Heart left ventricle (tissue), 16 donors: ENCODE measurements at regions not wholly inside any gene's neighbourhood (a gene's known extent, or its start where the extent isn't known, plus 50 kb on each side); places are given as distances from the start of the nearest gene placed in this dataset.
A peak's percentile ranks its signal among the peaks of the same experiment; 100 is the strongest.

Experiments used
- ATAC-seq, 4 donors: fragments of 200-7000 bp; cut with Tn5 transposase; one replicate each; pipeline ENCODE4 v1.9.1; 2020 to 2022; ENCODE audit warnings: moderate library complexity in 4 of 4, mild to moderate bottlenecking in 3 of 4, moderate number of reproducible peaks in 1 of 4
- DNase-seq, 5 donors: peaks; one replicate each; pipeline ENCODE4 v3.0.0-alpha.2; 2020
- H3K27ac ChIP-seq, 12 donors: fragments of 200-600 bp; sonication (generic) in 4 of 12; one replicate each; pipeline versions ENCODE4 v1.5.0 to v1.8.0; 2016 to 2022; ENCODE audit warnings: mild to moderate bottlenecking in 2 of 12
- H3K27me3 ChIP-seq, 9 donors: fragments of 200-600 bp; sonication (generic) in 2 of 9; one replicate each; pipeline versions ENCODE4 v1.5.1 to v1.8.0; 2016 to 2022; ENCODE audit warnings: mild to moderate bottlenecking in 3 of 9
- H3K36me3 ChIP-seq, 9 donors: fragments of 200-600 bp; sonication (generic) in 2 of 9; one replicate each; pipeline versions ENCODE4 v1.5.0 to v1.8.0; 2018 to 2022; ENCODE audit warnings: mild to moderate bottlenecking in 2 of 9
- H3K4me1 ChIP-seq, 12 donors: fragments of 200-600 bp; sonication (generic) in 4 of 12; one replicate each; pipeline versions ENCODE4 v1.5.0 to v1.8.0; 2016 to 2022; ENCODE audit warnings: mild to moderate bottlenecking in 3 of 12
- H3K4me3 ChIP-seq, 12 donors: fragments of 200-600 bp; sonication (generic) in 4 of 12; one replicate each; pipeline versions ENCODE4 v1.5.0 to v1.8.0; 2017 to 2022; ENCODE audit warnings: mild to moderate bottlenecking in 9 of 12, moderate library complexity in 4 of 12
- H3K9me3 ChIP-seq, 12 donors: fragments of 200-600 bp; sonication (generic) in 4 of 12; one replicate each; pipeline versions ENCODE4 v1.5.0 to v1.8.0; 2016 to 2022; ENCODE audit warnings: mild to moderate bottlenecking in 1 of 12
- POLR2A ChIP-seq, 2 donors: fragments of 450-650 bp; IDR thresholded peaks; one replicate each; pipeline ENCODE4 v1.6.1; 2017; ENCODE audit warnings: antibody characterized with exemption in 2 of 2, mild to moderate bottlenecking in 2 of 2, moderate library complexity in 2 of 2
- WGBS, 4 donors: extraction: QIAGEN DNeasy Blood & Tissue Kit in 2 of 4; methylation state at CpG; one replicate each; pipeline versions ENCODE4 v1.1.5 to v1.1.7; 2013 to 2018; 5-methylcytosine and 5-hydroxymethylcytosine counted together
- intact Hi-C, 10 donors: fragments of 100-400 bp; cut with DNase I; formaldehyde crosslinking; loops; one replicate each; pipeline versions ENCODE4 v1.11.1 to v1.14.2; 2022
- TF ChIP-seq, protein P1 (sequence below), 12 donors: fragments of 200-600 bp; sonication (generic) in 4 of 12; IDR thresholded peaks; one replicate each; pipeline versions ENCODE4 v1.5.0 to v1.8.0; 2018 to 2022; ENCODE audit warnings: antibody characterized with exemption in 12 of 12, mild to moderate bottlenecking in 5 of 12
- donor health status: ischemic (EF 13 %, LVEDD 7.1; RV severe dilation, severe dysfunction).
- donor health status: healthy with polysubstance abuse.
- donor health status: DM: no; HTN: yes; CAD: no.
- donor health status: DM: no; HTN: no; CAD: no.
- donor health status: ischemic (EF 25% LVEDD 6.9; RV normal size, moderate dysfunction).
- donor health status: ischemic (EF 25% LVEDD 5.7; RV mildly dilated, moderate dysfunction).
- donor health status: healthy.
- donor health status: DM: yes; HTN: yes; CAD: no.
- donor health status: ischemic (EF 35%, LVEDD 5.7; RV mildly dilated, moderate dysfunction).
- donor health status: nonischemic (EF 11% LVEDD 7.7; RV severe dilation, severe dysfunction).
- donor health status: DM: yes; HTN: yes; CAD: no.
- donor health status: PGD.
- donor health status: ischemic (EF 29% LVEDD 5.4; RV normal size, mild dysfunction).
- donor health status: nonischemic (EF 23%, LVEDD 6.1; RV moderate dilation, normal function).

DNA sequence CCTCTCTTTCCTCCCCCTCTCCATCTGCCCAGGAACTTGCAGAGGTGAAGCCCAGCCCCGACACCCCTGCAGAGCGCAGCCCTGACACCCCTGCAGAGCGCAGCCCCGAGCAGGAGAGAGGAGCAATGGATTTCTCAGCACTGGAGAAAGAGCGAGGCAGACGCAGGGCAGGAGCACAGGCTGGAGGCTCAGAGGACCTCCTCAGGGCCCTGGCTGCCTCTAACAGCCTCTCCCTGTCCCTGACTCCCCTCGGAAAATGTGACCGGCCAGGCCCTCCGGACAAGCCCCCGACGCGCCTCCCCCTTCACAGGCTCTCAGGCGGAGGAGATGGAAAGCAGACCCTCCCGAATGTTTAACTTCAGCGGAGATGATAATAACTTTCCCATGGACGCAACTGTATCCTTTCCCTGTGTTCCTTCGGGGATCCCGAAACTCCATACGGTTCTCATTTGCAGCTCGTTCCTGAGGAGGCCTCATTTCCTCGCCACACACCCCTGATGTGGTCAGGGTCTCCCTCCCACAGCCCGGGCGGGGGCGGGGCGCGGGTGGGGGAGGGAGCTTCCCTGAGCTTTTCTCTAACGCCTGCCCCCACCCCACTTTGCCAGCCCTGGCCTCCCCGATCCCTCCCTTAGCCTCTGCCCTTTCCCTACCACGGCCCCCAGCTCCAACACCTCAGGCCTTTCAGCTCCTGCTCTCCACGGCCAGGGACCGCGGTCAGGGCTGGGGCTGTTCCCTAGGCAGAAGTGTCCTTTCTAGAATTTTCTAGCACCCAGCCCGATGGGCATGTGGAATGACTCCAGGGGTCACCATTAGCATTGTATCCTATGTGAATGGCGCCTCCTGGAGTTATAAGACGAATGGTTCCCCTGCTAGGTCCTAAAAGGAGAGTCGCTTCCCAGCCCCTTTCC is 201.1 kb upstream of the BCOR start:
- no peak overlapping the region for H3K4me3 ChIP-seq
- H3K4me1 ChIP-seq, result no peaks in the 10 kb centered on the region
- no peaks in the 10 kb centered on the region for H3K36me3 ChIP-seq
- 58 to 66% (median 62%) methylated on average over 35 to 36 of the region's 36 CpGs for WGBS, 4 donors
- intact Hi-C loops, result no loop called here
- no peak overlapping the region for H3K27ac ChIP-seq
- peaks cover 0 to 25% (median 0%) of the 10 kb centered on the region in 9 donors for H3K27me3 ChIP-seq
- DNase-seq (no peak), ATAC-seq (no peak)
- H3K9me3 ChIP-seq, result no peaks in the 10 kb centered on the region
- no peak for TF ChIP-seq POLR2A (IDR thresholded peaks at IDR 0.05)
- TF ChIP-seq, protein P1, sequence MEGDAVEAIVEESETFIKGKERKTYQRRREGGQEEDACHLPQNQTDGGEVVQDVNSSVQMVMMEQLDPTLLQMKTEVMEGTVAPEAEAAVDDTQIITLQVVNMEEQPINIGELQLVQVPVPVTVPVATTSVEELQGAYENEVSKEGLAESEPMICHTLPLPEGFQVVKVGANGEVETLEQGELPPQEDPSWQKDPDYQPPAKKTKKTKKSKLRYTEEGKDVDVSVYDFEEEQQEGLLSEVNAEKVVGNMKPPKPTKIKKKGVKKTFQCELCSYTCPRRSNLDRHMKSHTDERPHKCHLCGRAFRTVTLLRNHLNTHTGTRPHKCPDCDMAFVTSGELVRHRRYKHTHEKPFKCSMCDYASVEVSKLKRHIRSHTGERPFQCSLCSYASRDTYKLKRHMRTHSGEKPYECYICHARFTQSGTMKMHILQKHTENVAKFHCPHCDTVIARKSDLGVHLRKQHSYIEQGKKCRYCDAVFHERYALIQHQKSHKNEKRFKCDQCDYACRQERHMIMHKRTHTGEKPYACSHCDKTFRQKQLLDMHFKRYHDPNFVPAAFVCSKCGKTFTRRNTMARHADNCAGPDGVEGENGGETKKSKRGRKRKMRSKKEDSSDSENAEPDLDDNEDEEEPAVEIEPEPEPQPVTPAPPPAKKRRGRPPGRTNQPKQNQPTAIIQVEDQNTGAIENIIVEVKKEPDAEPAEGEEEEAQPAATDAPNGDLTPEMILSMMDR (IDR thresholded peaks at IDR 0.05), result peak in 2 of 12 donors; percentile 8 to 27

DNA sequence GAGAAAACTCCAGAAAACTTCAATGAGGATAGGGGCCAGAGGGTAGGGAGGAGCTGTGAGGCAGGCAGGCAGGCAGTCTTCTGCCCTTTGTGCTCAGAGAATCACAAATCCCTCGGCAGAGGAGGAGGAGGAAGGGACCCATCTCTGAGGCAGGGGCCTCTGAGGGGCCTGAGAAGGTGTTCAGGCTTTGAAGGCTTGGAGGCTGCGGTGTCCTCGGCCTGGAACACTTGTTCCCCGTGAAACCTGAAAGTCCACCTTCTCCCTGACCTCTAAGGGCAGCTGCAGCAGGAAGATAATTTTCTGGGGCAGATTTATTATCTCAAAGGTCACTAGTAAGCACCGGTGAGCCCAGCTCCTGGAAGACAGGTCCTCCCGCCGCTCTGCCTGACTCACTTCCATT is 200.3 kb upstream of the BCOR start:
- TF ChIP-seq, protein P1 (IDR thresholded peaks at IDR 0.05), result no peak
- no peak for TF ChIP-seq POLR2A (IDR thresholded peaks at IDR 0.05)
- no peaks in the 10 kb centered on the region for H3K4me1 ChIP-seq
- H3K27me3 ChIP-seq, result peaks cover 0 to 25% (median 0%) of the 10 kb centered on the region in 9 donors
- no peak overlapping the region for H3K4me3 ChIP-seq
- DNase-seq (no peak), ATAC-seq (no peak)
- no peak overlapping the region for H3K27ac ChIP-seq
- intact Hi-C loops, result no loop called here
- no peaks in the 10 kb centered on the region for H3K36me3 ChIP-seq
- H3K9me3 ChIP-seq, result no peaks in the 10 kb centered on the region
- 64 to 86% (median 82%) methylated on average over 5 to 7 of the region's 7 CpGs for WGBS, 4 donors

DNA sequence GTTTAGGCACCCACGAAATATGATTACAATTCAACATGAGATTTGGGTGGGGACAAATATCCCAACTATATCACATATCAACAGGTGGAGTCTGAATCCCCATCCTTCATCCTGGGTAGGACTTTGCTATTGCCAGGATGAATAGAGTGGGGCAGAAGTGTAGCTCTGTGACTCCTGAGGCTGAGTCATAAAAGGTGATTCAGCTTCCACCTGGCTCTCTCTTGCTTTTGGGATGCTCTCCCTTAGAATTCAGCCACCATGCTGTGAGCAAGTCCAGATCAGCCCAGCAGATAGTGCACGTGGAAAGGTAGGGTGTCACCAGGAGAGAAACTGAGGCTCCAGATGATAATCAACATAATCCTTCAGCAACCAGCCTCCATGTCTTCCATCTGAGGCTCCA is 193.8 kb upstream of the BCOR start:
- no peaks in the 10 kb centered on the region for H3K4me1 ChIP-seq
- H3K27me3 ChIP-seq, result no peaks in the 10 kb centered on the region
- intact Hi-C loops, result no loop called here
- no peak for TF ChIP-seq POLR2A (IDR thresholded peaks at IDR 0.05)
- TF ChIP-seq, protein P1 (IDR thresholded peaks at IDR 0.05), result no peak
- H3K36me3 ChIP-seq, result no peaks in the 10 kb centered on the region
- no peak overlapping the region for H3K27ac ChIP-seq
- no peak for DNase-seq
- no peak for ATAC-seq
- peaks cover 0 to 25% (median 0%) of the 10 kb centered on the region in 12 donors for H3K9me3 ChIP-seq
- WGBS, 4 donors, result 74 to 81% (median 81%) methylated on average over 2 of the region's 2 CpGs
- H3K4me3 ChIP-seq, result no peak overlapping the region

DNA sequence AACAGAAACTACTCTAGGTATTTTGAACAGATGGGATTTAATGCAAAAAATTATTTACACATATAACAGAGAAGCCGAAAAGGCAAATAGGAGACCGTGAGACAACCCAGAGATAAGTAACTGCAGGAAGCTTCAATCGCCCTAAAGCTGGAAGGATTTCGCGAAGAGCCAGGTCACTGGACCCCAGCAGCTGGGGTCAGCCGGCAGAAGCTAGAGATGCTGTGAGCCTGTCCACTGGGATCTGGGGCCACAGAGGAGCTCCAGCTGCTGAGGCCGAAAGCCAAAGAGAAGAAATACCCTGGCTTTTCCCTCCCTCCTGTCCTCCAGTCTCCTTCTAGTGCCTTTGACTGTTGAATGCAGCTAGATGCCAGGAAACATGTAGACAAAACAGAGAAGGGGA is 192.8 kb upstream of the BCOR start:
- H3K36me3 ChIP-seq, result no peaks in the 10 kb centered on the region
- peak in 2 of 5 donors; percentile 25 to 58 for DNase-seq
- ATAC-seq, result peak in 1 of 4 donors; percentile 26
- intact Hi-C loops, result no loop called here
- TF ChIP-seq POLR2A (IDR thresholded peaks at IDR 0.05), result no peak
- TF ChIP-seq, protein P1 (IDR thresholded peaks at IDR 0.05), result no peak
- H3K4me3 ChIP-seq, result no peak overlapping the region
- WGBS, 4 donors, result 69 to 82% (median 81%) methylated on average over 7 of the region's 7 CpGs
- H3K27ac ChIP-seq, result no peak overlapping the region
- H3K4me1 ChIP-seq, result no peaks in the 10 kb centered on the region
- H3K27me3 ChIP-seq, result no peaks in the 10 kb centered on the region
- H3K9me3 ChIP-seq, result peaks cover 0 to 25% (median 0%) of the 10 kb centered on the region in 12 donors
